PC-3 (cell line): ENCODE measurements at regions not wholly inside any gene's neighbourhood (a gene's known extent, or its start where the extent isn't known, plus 50 kb on each side); places are given as distances from the start of the nearest gene placed in this dataset.

Experiments
- ATAC-seq: fragments of 200-7000 bp; cut with Tn5 transposase; 2 replicates; pipeline ENCODE4 v1.9.1; 2020; ENCODE audit warnings: mild to moderate bottlenecking, moderate library complexity
- BruUV-seq: library from RNA; stranded (reverse); fragments of 400-500 nt; replicated peaks from 2 replicates; lab custom pipeline; 2021; lab: Mats Ljungman, UMichigan
- CTCF ChIA-PET: fragments of 300-600 bp; sonication (Branson Sonifier 250); formaldehyde crosslinking; loops from one replicate; lab custom pipeline; 2022; ENCODE audit warnings: antibody characterized with exemption; lab: Charles Lee
- POLR2A ChIA-PET: fragments of 300-600 bp; sonication (Branson Sonifier 250); formaldehyde crosslinking; loops from one replicate; lab custom pipeline; 2022; ENCODE audit warnings: antibody characterized with exemption; ENCODE audit not compliant: unreplicated experiment; lab: Charles Lee
- DNase-seq: peaks from one replicate; pipeline ENCODE4 v3.0.0-alpha.2; 2015
- H2AFZ ChIP-seq: fragments of 300-600 bp; sonication (generic); 2 replicates; pipeline ENCODE4 v1.6.0; 2016; ENCODE audit warnings: antibody characterized with exemption, low read length
- H3F3A ChIP-seq: fragments of 300-600 bp; sonication (generic); one replicate; pipeline ENCODE4 v1.6.0; 2017; ENCODE audit warnings: antibody characterized with exemption, low read length, control low read depth, mild to moderate bottlenecking; ENCODE audit not compliant: unreplicated experiment
- H3K27ac ChIP-seq: fragments of 300-600 bp; sonication (generic); 2 replicates; pipeline ENCODE4 v1.5.1; 2016; ENCODE audit warnings: mild to moderate bottlenecking, low read length
- H3K27me3 ChIP-seq: fragments of 300-600 bp; sonication (generic); 2 replicates; pipeline ENCODE4 v1.6.1; 2016; ENCODE audit warnings: low read length, mixed read lengths
- H3K36me3 ChIP-seq: fragments of 300-600 bp; sonication (generic); 2 replicates; pipeline ENCODE4 v1.6.1; 2016; ENCODE audit warnings: low read depth, mixed run types, low read length, mixed read lengths
- H3K4me1 ChIP-seq: fragments of 300-600 bp; sonication (generic); 2 replicates; pipeline ENCODE4 v1.5.1; 2016; ENCODE audit warnings: low read length; ENCODE audit not compliant: insufficient read depth
- H3K4me2 ChIP-seq: fragments of 300-600 bp; sonication (generic); 2 replicates; pipeline ENCODE4 v1.6.0; 2016; ENCODE audit warnings: low read length
- H3K4me3 ChIP-seq: fragments of 300-600 bp; sonication (generic); 2 replicates; pipeline ENCODE4 v1.5.1; 2016; ENCODE audit warnings: mild to moderate bottlenecking, low read length, mixed read lengths
- H3K79me2 ChIP-seq: fragments of 300-600 bp; sonication (generic); 2 replicates; pipeline ENCODE4 v1.6.1; 2017; ENCODE audit warnings: low read length, mixed read lengths
- H3K9ac ChIP-seq: fragments of 300-600 bp; sonication (generic); 2 replicates; pipeline ENCODE4 v1.6.0; 2016; ENCODE audit warnings: mild to moderate bottlenecking, low read length
- H3K9me2 ChIP-seq: fragments of 300-600 bp; sonication (generic); replicated peaks from 2 replicates; pipeline ENCODE4 v1.6.1; 2016; ENCODE audit warnings: mixed run types, low read length, mixed read lengths
- H3K9me3 ChIP-seq: fragments of 300-600 bp; sonication (generic); 2 replicates; pipeline ENCODE4 v1.6.1; 2016; ENCODE audit warnings: low read length, mixed read lengths
- H4K20me1 ChIP-seq: fragments of 300-600 bp; sonication (generic); 2 replicates; pipeline ENCODE4 v1.6.1; 2016; ENCODE audit warnings: low read length, mixed read lengths
- CTCF ChIP-seq: fragments of 300-600 bp; sonication (generic); conservative IDR thresholded peaks from 2 replicates; pipeline ENCODE4 v1.5.1; 2017; ENCODE audit warnings: antibody characterized with exemption, low read depth, mild to moderate bottlenecking, low read length
- EZH2 ChIP-seq: fragments of 300-600 bp; sonication (generic); IDR thresholded peaks from one replicate; pipeline ENCODE4 v1.6.1; 2017; ENCODE audit warnings: antibody characterized with exemption, mild to moderate bottlenecking, low read length; ENCODE audit not compliant: unreplicated experiment
- EZH2phosphoT487 ChIP-seq: fragments of 300-600 bp; sonication (generic); IDR thresholded peaks from 2 replicates; pipeline ENCODE4 v1.6.1; 2018; ENCODE audit warnings: mild to moderate bottlenecking, antibody characterized with exemption, low read length, borderline replicate concordance
- intact Hi-C: fragments of 100-400 bp; cut with micrococcal nuclease; formaldehyde crosslinking; loops from 2 replicates; pipeline ENCODE4 v1.9.0; 2023

DNA sequence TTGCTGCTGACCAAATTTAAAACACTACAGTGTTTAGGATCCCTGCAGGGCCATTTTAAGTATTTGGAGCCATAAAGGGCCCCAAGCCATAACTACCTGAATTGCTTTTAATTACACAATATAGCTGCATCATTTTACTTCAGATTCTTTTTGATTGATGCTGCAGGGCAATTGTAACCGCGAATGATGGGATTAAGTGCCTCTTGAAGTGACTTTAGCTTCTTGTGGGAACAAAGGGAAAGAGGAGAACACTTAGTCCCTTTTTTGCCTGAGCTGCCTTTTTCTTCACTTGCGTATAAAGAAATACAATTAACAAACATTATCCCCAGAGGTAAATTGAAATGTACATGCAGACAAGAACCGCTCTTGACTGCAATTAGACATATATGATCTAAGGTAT is 228.5 kb downstream of the ZIC5 start:
- ATAC-seq (no peak), DNase-seq (no peak)
- CTCF ChIA-PET = no interaction called here
- Histone ChIP-seq H3K9me3 (no peaks in the 10 kb centered on the region), H3K9me2 (no peaks in the 10 kb centered on the region), H3K9ac (no peak overlapping the region), H4K20me1 (no peaks in the 10 kb centered on the region), H3K4me3 (no peak overlapping the region), H3K79me2 (no peaks in the 10 kb centered on the region), H3K27me3 (peaks cover 16% of the 10 kb centered on the region), H3K27ac (no peak overlapping the region), H3K4me2 (no peak overlapping the region), H3F3A (no peaks in the 10 kb centered on the region), H3K4me1 (no peaks in the 10 kb centered on the region), H3K36me3 (no peaks in the 10 kb centered on the region), H2AFZ (no peak overlapping the region)
- POLR2A ChIA-PET = no interaction called here
- no TSS peak for BruUV-seq
- intact Hi-C loops = no loop called here
- TF ChIP-seq EZH2phosphoT487 (no peak), EZH2 (no peak), CTCF (no peak)

DNA sequence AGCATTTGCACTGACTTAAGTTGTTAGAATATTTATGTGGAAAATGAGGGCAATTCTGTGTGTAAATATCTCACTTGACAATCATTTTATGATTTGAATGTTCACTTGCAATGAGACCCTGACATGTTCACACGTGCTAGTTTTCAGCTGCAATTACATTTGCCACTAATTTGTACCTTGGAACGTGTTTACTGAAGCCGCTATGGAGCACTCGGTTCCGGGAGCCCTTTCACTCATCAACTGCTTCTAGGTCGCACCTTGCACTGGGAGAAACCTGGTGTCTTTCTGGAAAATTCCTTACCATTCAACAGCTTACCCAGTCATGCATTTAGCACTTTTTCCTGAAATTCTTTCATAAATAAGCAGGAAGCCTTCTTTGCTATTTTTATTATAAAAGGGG is 229.6 kb downstream of the ZIC5 start:
- ChIA-PET POLR2A (no interaction called here), CTCF (no interaction called here)
- Histone ChIP-seq H3K36me3 (no peaks in the 10 kb centered on the region), H3K4me2 (no peak overlapping the region), H3K9me3 (no peaks in the 10 kb centered on the region), H3K4me3 (no peak overlapping the region), H3K27me3 (peaks cover 16% of the 10 kb centered on the region), H3F3A (no peaks in the 10 kb centered on the region), H3K9me2 (no peaks in the 10 kb centered on the region), H3K9ac (no peak overlapping the region), H4K20me1 (no peaks in the 10 kb centered on the region), H3K4me1 (no peaks in the 10 kb centered on the region), H3K79me2 (no peaks in the 10 kb centered on the region), H2AFZ (no peak overlapping the region), H3K27ac (no peak overlapping the region)
- intact Hi-C loops = no loop called here
- DNase-seq (no peak), ATAC-seq (no peak)
- BruUV-seq = no TSS peak
- TF ChIP-seq EZH2phosphoT487 = no peak
- TF ChIP-seq EZH2 = no peak
- no peak for TF ChIP-seq CTCF

- Histone ChIP-seq H3K27me3 (peaks cover 16% of the 10 kb centered on the region), H3K4me2 (no peak overlapping the region), H3K9me2 (no peaks in the 10 kb centered on the region), H3K9me3 (no peaks in the 10 kb centered on the region), H3K9ac (no peak overlapping the region), H3K36me3 (no peaks in the 10 kb centered on the region), H3K4me3 (no peak overlapping the region), H4K20me1 (no peaks in the 10 kb centered on the region), H3K79me2 (no peaks in the 10 kb centered on the region), H3F3A (no peaks in the 10 kb centered on the region), H2AFZ (no peak overlapping the region), H3K4me1 (no peaks in the 10 kb centered on the region), H3K27ac (no peak overlapping the region)
- TF ChIP-seq CTCF = no peak
- no peak for TF ChIP-seq EZH2phosphoT487
- no peak for TF ChIP-seq EZH2
- no TSS peak for BruUV-seq
- DNase-seq (no peak), ATAC-seq (no peak)
- intact Hi-C loops = no loop called here
- ChIA-PET POLR2A (no interaction called here), CTCF (no interaction called here)
Measured at GRCh38 chr13:99740251-99740979, 231.2 kb downstream of the ZIC5 start.
